ENCODE measurements at regions not wholly inside any gene's neighbourhood (a gene's known extent, or its start where the extent isn't known, plus 50 kb on each side); places are given as distances from the start of the nearest gene placed in this dataset.
"Not testable (repeated sequence)": the region's sequence is repeated elsewhere in the genome, so short reads cannot be mapped to it uniquely, and the experiment has no call there.

DNA sequence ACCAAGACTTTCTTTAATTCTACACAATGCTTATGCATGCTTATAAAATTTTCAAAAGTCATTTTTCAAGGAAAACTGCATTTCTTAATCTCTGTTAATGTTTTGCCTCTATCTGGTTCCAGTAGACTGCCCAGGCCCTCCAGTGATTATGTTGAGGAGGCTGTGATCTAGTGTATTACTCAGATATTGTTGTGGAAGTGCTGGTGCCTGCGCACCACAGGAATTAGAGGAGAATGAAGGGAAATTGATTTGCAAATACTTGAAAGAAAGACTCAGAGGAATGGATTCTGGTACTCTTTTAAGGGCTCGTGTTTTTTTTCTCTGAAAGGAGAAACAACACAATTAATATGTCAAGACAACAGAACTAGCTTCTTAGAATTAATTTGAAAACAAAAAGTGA is 1015.1 kb downstream of the RPA4 start:
- H3K9me3 Mint-ChIP-seq: peaks cover 0 to 3% (median 0%) of the 10 kb centered on the region in 9 donors
- no peaks in the 10 kb centered on the region for H3K27me3 Mint-ChIP-seq
- no peak for DNase-seq
- no peak for ATAC-seq
- no peak overlapping the region for H3K4me3 Mint-ChIP-seq
- no peaks in the 10 kb centered on the region for H3K4me1 Mint-ChIP-seq
- POLR2A ChIA-PET: no interaction called here
- no peak overlapping the region for H3K27ac Mint-ChIP-seq
- no peaks in the 10 kb centered on the region for H3K36me3 Mint-ChIP-seq

DNA sequence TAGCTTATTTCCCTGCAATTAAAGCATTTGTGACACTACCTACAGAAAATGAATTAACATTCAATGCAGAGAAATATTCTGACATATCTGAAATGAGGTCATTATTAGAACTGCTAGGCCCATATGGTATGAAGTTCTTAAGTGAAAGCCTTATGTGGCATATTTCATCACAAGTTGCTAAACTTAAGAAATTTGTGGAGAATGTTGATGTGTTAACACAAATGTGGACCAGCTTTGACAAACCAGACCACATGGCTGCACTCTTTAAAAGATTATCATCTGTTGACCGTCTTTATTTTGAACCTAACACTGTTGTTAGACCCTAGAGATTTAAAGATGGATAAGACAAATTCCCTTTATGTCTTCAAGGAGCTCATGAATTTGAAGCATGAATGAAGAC is 1024.1 kb downstream of the RPA4 start:
- no peak overlapping the region for H3K4me3 Mint-ChIP-seq
- H3K9me3 Mint-ChIP-seq: peaks cover 0 to 19% (median 2%) of the 10 kb centered on the region in 9 donors
- H3K27ac Mint-ChIP-seq: no peak overlapping the region
- H3K36me3 Mint-ChIP-seq: peaks cover 0 to 4% (median 0%) of the 10 kb centered on the region in 3 donors
- ATAC-seq (no peak), DNase-seq (no peak)
- H3K27me3 Mint-ChIP-seq: no peaks in the 10 kb centered on the region
- POLR2A ChIA-PET: no interaction called here
- H3K4me1 Mint-ChIP-seq: peaks cover 0 to 1% (median 0%) of the 10 kb centered on the region in 4 donors

DNA sequence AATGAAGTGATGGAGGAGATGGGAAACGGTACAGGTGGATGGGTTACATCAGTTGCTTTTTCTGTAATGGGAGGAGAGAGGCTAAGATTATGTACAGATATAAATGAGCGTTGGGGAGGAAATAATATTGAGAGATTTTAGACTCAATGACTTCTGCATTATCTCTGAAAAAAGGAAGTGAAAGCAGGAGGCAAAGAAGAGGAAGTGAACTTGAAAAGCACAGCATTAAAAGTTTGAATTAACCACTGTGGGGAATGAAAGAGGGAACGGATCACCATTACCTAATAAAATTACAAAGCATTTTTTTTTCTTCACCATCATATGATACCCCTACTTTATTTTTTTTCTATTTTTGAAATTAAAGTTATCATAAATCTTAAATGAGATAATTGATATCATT is 1025.5 kb downstream of the RPA4 start:
- POLR2A ChIA-PET: no interaction called here
- DNase-seq (no peak), ATAC-seq (no peak)
- Mint-ChIP-seq H3K4me3 (no peak overlapping the region), H3K36me3 (peaks cover 0 to 4% (median 0%) of the 10 kb centered on the region in 3 donors), H3K9me3 (peaks cover 0 to 19% (median 2%) of the 10 kb centered on the region in 9 donors), H3K4me1 (peaks cover 0 to 1% (median 0%) of the 10 kb centered on the region in 4 donors), H3K27me3 (no peaks in the 10 kb centered on the region), H3K27ac (peak overlapping the region in 1 of 10 donors; percentile 29)

GRCh38 chrX:97915390-97915789 is 1031.7 kb downstream of the RPA4 start:
- H3K36me3 Mint-ChIP-seq, H3K4me1 Mint-ChIP-seq, DNase-seq, H3K4me3 Mint-ChIP-seq, POLR2A ChIA-PET, ATAC-seq, H3K27me3 Mint-ChIP-seq, H3K27ac Mint-ChIP-seq: not testable (repeated sequence)
- peaks cover 0 to 18% (median 2%) of the 10 kb centered on the region in 9 donors for H3K9me3 Mint-ChIP-seq

GRCh38 chrX:97921223-97921622 is 1037.5 kb downstream of the RPA4 start:
- POLR2A ChIA-PET, H3K4me1 Mint-ChIP-seq, ATAC-seq, H3K36me3 Mint-ChIP-seq, H3K4me3 Mint-ChIP-seq, DNase-seq, H3K27me3 Mint-ChIP-seq, H3K27ac Mint-ChIP-seq: not testable (repeated sequence)
- H3K9me3 Mint-ChIP-seq: peaks cover 0 to 33% (median 12%) of the 10 kb centered on the region in 9 donors

- POLR2A ChIA-PET: no interaction called here
- no peak overlapping the region for H3K4me3 Mint-ChIP-seq
- peaks cover 0 to 6% (median 0%) of the 10 kb centered on the region in 9 donors for H3K9me3 Mint-ChIP-seq
- H3K27me3 Mint-ChIP-seq: no peaks in the 10 kb centered on the region
- H3K27ac Mint-ChIP-seq: no peak overlapping the region
- H3K4me1 Mint-ChIP-seq: no peaks in the 10 kb centered on the region
- no peaks in the 10 kb centered on the region for H3K36me3 Mint-ChIP-seq
- ATAC-seq (no peak), DNase-seq (no peak)
Measured at GRCh38 chrX:97931586-97931985, 1047.9 kb downstream of the RPA4 start.

- no peaks in the 10 kb centered on the region for H3K36me3 Mint-ChIP-seq
- H3K27me3 Mint-ChIP-seq: no peaks in the 10 kb centered on the region
- H3K9me3 Mint-ChIP-seq: no peaks in the 10 kb centered on the region
- no peaks in the 10 kb centered on the region for H3K4me1 Mint-ChIP-seq
- no peak overlapping the region for H3K4me3 Mint-ChIP-seq
- no peak for ATAC-seq
- POLR2A ChIA-PET: no interaction called here
- H3K27ac Mint-ChIP-seq: no peak overlapping the region
- DNase-seq: no peak
Measured at GRCh38 chrX:97936296-97936695, 1052.6 kb downstream of the RPA4 start.

GRCh38 chrX:97938706-97939105 is 1055.0 kb downstream of the RPA4 start:
- H3K27ac Mint-ChIP-seq: no peak overlapping the region
- H3K36me3 Mint-ChIP-seq: no peaks in the 10 kb centered on the region
- POLR2A ChIA-PET: no interaction called here
- no peaks in the 10 kb centered on the region for H3K4me1 Mint-ChIP-seq
- H3K27me3 Mint-ChIP-seq: no peaks in the 10 kb centered on the region
- no peak for ATAC-seq
- H3K4me3 Mint-ChIP-seq: no peak overlapping the region
- H3K9me3 Mint-ChIP-seq: no peaks in the 10 kb centered on the region
- DNase-seq: no peak

DNA sequence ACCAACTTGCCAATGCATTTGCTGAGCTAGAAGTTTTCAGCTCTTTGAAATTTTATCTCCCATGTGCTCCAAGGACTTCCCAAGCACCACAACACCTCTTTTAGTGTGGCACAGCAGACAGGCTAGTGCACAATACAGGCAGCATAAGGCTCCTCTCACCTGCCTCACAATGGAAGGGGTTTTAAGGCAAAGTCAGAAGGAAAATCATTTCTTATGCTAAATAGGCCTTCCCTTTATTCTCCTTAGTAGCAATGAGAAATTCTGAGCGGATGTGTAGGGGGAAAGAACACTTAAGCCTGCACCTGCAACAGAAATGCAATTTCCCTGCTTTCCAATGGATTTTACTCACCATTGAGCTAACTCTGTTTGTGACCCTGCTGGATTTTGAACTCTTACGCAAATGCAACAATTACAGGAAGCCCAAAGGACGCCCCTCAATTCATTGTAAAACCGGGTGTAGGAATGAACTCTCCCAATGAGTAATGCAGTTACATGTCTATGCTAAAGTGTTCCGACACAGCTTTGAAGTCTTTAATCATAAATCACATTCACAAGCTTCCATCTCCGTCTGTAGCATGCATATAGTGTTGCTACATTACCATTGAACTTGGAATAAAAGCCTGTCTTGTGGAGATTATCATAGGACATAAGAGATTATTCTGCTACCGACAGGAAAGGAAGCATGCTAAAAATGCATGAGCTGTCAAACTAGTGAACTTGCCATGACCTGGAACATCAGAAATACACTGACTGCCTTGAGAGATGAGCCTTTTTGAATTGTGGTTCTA is 1084.9 kb downstream of the RPA4 start:
- Mint-ChIP-seq H3K27me3 (peaks cover 0 to 2% (median 0%) of the 10 kb centered on the region in 5 donors), H3K36me3 (no peaks in the 10 kb centered on the region), H3K9me3 (peaks cover 0 to 12% (median 0%) of the 10 kb centered on the region in 9 donors), H3K27ac (no peak overlapping the region), H3K4me3 (no peak overlapping the region), H3K4me1 (no peaks in the 10 kb centered on the region)
- no peak for DNase-seq
- POLR2A ChIA-PET: no interaction called here
- no peak for ATAC-seq

DNA sequence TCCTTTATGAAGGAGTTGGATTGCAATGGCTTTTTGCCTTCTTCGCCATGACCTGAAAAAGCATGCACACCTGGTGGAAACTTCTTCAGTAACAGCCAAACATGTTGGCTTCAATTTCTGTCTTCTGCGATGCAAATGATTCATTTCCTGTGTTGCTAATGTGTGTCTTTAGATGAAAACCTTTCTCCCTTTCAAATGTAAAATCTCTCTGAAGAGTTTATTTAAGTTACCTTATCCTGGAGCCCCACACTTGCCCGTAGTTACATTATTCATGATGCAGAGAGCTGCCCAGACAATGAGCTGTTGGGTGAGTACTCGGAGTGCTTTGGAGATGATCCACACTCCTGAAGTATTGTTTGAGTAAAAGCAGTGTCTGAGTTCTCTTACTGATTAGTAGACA is 1100.9 kb downstream of the RPA4 start:
- ATAC-seq: no peak
- no peaks in the 10 kb centered on the region for H3K36me3 Mint-ChIP-seq
- no peak overlapping the region for H3K4me3 Mint-ChIP-seq
- no peak for DNase-seq
- peaks cover 0 to 10% (median 0%) of the 10 kb centered on the region in 9 donors for H3K9me3 Mint-ChIP-seq
- POLR2A ChIA-PET: no interaction called here
- no peaks in the 10 kb centered on the region for H3K4me1 Mint-ChIP-seq
- H3K27me3 Mint-ChIP-seq: no peaks in the 10 kb centered on the region
- no peak overlapping the region for H3K27ac Mint-ChIP-seq

DNA sequence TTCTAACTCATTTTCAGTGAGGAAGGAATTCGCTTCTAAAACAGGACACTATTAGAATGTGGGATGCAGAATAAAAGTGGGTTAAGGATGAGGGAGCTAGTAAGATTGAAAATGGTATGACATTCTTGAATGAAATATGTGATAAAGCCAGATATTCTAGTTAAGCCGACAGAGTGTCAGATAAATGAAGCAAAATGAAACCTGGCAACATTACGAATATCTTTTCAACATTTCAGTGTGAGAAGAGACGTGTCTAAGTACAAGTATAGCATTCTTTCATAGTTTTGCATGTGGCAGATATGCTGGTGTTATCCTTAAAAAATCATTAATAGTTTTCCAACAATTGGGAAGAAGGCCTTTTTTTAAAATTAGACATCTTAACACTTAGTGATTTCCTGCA is 1101.4 kb downstream of the RPA4 start:
- Mint-ChIP-seq H3K36me3 (no peaks in the 10 kb centered on the region), H3K27ac (no peak overlapping the region), H3K9me3 (peaks cover 0 to 10% (median 0%) of the 10 kb centered on the region in 9 donors), H3K4me3 (no peak overlapping the region), H3K27me3 (no peaks in the 10 kb centered on the region), H3K4me1 (no peaks in the 10 kb centered on the region)
- ATAC-seq (no peak), DNase-seq (no peak)
- POLR2A ChIA-PET: no interaction called here

GRCh38 chrX:97987979-97988378 is 1104.3 kb downstream of the RPA4 start:
- POLR2A ChIA-PET: no interaction called here
- no peaks in the 10 kb centered on the region for H3K4me1 Mint-ChIP-seq
- no peak for ATAC-seq
- H3K36me3 Mint-ChIP-seq: peaks cover 0 to 5% (median 0%) of the 10 kb centered on the region in 3 donors
- no peak for DNase-seq
- H3K27ac Mint-ChIP-seq: no peak overlapping the region
- H3K9me3 Mint-ChIP-seq: peaks cover 0 to 27% (median 0%) of the 10 kb centered on the region in 9 donors
- no peaks in the 10 kb centered on the region for H3K27me3 Mint-ChIP-seq
- no peak overlapping the region for H3K4me3 Mint-ChIP-seq

GRCh38 chrX:97995834-97996233 is 1112.1 kb downstream of the RPA4 start:
- Mint-ChIP-seq H3K27ac (no peak overlapping the region), H3K4me3 (no peak overlapping the region), H3K4me1 (no peaks in the 10 kb centered on the region), H3K9me3 (peaks cover 0 to 33% (median 3%) of the 10 kb centered on the region in 9 donors), H3K27me3 (no peaks in the 10 kb centered on the region), H3K36me3 (peaks cover 0 to 5% (median 0%) of the 10 kb centered on the region in 3 donors)
- no peak for DNase-seq
- no peak for ATAC-seq
- POLR2A ChIA-PET: no interaction called here

DNA sequence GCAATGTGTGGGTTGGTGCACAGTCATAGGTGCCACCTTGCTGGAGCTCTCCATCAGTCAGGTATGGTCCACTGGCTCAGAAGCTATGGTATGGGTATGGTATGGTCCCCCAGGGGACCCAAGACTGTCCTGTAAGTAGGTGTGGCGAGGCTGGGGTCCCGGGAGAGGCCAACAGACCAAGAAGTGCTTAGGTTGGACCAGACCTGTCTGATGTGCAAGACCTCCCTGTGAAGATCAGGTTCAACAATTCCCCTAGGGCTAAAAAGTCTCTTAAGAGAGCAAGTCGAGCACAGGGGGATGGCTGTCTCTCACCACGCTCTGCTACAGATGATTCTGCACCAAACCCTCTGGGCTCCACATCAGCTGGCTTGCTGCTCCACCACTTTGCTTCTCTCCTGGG is 1145.0 kb downstream of the RPA4 start:
- no peaks in the 10 kb centered on the region for H3K4me1 Mint-ChIP-seq
- no peaks in the 10 kb centered on the region for H3K36me3 Mint-ChIP-seq
- DNase-seq (no peak), ATAC-seq (no peak)
- POLR2A ChIA-PET: no interaction called here
- no peak overlapping the region for H3K27ac Mint-ChIP-seq
- no peaks in the 10 kb centered on the region for H3K27me3 Mint-ChIP-seq
- peaks cover 0 to 14% (median 4%) of the 10 kb centered on the region in 9 donors for H3K9me3 Mint-ChIP-seq
- H3K4me3 Mint-ChIP-seq: no peak overlapping the region

Measured in naive thymus-derived CD8-positive, alpha-beta T cell (primary cell).